Stimulated activated CD8-positive, alpha-beta memory T cell treated with anti-CD3 and anti-CD28 coated beads, Interleukin-7, amount 100 ng/mL, for 4 hours (primary cell): ENCODE measurements at regions not wholly inside any gene's neighbourhood (a gene's known extent, or its start where the extent isn't known, plus 50 kb on each side); places are given as distances from the start of the nearest gene placed in this dataset.
"Not testable (repeated sequence)": the region's sequence is repeated elsewhere in the genome, so short reads cannot be mapped to it uniquely, and the experiment has no call there.

ENCODE experiments used
- DNase-seq, 2 donors: peaks; one replicate each; pipeline ENCODE4 v3.0.0-alpha.2; 2020; ENCODE audit warnings: low read depth in 2 of 2

DNA sequence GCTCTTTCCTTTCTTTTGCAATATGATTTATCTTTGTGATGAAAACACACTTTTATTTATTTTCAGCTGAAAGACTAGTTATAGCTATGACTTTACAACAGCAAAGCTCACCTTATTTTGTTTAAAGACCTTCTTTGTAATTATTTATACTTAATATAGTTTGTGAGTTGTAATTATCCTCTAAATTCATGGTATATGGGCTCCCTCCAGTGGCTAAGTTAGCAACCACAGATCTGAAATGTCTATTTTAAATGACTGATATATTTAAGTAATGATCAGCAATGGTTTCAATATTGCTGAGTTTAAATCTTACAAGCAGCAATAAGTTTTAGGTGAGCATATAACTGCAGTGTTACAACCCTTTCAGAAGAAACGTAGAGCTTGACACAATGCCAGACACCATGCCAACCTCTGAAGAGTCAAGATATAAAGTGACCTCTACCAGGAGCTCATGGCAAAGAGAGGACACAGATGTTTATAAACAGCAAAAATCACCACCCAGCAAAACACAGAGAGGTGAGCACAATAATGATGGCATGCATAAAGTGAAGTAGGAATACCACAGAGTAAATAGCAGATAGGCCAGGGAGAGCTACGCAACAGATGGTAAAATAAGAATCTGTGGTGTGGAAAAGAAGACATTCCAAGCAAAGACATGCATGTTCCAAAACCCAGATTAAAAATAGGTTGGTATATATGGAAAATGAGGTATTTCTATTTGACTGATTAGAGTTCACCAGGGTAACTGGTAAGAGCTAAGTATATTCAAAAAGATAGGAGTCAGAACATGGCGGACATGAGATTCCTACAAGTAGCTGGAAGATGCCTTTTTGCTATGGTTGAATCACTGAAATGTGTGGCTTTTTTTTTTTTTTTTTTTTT is 143.7 kb upstream of the ZNF385D start:
- no peak for DNase-seq

DNA sequence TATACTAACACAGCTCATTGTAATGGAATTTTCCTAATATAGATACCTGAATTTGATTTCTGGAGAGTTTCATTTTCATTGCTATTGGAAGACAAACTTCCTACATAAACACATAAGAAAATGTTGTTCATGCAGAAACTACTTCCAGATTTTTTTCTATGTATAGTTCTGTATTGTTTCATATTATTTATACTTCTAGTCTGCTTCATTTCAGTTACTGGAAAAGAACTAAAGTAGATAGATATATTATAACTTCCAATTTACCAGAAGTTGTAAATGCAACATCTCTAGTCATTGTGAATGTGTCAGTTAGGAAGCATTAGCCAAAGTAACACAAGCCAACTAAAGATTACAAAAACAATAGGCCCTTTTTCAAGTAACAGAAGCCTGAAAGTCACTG is 147.3 kb upstream of the ZNF385D start:
- no peak for DNase-seq

DNA sequence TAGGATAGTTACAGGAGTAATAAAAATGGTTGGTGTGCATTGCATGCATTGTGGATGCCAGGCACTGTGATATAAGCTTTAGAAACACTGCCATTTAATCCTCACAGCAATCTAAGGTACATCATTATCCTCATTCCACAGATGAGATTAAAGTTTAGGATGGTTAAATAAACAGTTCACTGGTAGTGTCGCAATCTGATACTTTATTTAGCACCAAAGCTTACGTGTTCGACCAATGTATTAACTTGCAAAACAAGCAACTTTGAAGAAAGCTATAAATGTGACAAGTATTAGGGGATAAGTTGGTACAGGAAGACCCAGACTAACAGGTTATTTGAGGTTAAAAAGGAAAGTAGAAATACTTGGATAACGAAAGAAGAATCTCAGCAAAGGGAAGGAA is 150.5 kb upstream of the ZNF385D start:
- no peak for DNase-seq

DNA sequence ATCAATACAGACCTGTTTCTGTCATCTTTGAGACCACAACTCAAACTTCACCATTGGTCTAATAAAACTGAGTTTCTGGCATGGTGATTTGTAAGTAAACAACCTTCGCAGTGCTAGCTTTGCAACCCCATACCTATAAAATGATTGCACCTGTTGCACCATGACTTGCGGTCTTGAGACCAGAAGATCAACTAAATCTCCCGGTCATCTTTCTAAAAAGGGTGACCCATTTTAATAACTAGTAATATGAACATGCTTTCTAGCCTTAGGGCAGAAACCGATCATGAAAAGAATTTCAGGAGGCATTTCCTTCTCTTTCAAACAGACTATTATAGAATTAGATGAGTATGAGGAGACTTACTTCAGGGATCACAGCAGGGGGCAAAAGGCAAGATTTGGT is 151.9 kb upstream of the ZNF385D start:
- DNase-seq: no peak

DNA sequence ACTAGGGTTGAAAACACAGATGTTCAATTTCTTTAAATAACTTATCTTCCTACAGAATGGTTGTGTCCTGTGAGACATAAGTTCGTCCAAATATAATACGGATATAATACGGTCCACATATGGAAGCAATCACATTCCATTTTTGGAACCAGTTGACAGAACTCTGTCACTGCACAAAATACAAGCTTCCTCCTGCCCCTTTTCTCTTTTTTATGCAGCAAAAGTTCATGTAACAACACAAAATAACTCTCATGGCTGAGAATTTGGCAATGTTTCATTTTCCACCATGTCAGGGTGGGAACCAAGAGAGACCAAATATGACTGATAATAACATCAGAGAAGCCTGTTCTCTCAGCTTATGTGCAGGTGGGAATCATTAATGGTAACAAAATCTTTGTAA is 158.1 kb upstream of the ZNF385D start:
- no peak for DNase-seq

DNA sequence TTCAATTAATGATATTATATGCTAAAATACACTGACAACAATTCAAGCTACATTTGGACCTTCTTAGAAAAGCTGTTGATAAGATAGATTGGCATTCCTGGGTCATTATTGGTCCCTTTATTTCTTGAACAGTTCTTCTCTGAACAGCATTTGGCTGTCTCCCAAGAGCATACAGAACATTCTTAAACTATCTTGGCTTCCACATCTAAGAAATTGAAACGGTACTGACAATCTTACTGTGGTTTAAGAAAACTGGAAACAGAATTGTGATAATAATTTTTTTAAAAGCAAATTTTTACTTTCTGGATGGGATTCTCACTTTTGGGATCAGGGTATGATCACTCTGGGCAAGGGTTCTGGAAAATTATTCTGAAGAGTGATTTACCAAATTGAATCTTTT is 161.7 kb upstream of the ZNF385D start:
- DNase-seq: no peak

DNA sequence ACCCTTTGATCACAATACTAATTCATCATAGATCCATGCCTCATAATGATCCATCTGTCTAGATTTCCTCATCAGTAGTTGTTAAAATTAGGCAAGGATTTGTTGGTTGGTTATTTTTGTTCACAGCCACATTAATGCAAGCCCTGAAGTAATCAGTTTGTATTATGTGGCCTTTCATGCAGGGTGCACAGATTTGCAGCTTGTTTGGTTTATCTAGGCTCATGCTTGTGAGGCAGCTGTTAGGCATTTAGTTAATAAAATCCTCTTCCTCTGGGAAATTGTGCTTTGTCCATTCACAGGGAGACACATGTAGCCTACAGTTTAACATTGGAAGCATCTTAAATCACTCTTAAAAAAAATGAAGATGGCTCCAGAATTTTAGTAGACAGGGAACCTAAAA is 162.8 kb upstream of the ZNF385D start:
- no peak for DNase-seq

DNA sequence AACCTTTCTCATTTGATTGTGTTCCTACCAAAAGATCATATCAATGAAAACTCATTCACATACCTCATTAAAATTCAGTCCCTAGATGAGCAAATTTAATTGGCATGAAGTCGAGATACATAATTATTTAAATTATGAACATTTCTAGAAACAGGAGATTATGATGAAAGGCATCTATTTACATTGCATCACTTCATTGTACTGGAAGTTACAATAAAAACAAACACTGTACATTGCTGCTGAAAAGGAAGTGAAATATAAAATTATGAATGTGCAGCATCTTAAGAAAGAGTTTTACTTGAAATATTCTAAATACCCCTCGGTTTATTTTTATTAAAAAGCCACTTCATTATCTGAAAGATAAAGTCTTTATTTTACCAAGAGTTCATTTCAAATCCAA is 163.4 kb upstream of the ZNF385D start:
- no peak for DNase-seq

DNA sequence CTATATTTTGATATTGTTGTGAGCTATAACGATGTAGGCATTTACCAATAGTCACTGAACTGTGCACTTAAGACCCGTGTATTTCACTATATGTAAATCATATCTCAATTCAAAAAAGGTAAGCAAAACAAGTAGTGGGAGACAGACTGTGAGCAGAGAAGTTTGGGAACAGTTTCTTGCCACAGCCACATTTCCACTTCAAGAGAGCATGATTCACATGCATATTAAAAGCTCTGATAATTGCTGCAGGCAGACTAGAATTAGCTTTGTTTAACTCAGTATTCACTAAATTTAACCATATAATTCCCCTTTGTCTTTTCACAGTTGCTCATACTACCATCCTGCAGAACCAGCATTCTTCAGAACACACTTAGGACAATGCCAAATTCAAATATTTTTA is 168.4 kb upstream of the ZNF385D start:
- no peak for DNase-seq

DNA sequence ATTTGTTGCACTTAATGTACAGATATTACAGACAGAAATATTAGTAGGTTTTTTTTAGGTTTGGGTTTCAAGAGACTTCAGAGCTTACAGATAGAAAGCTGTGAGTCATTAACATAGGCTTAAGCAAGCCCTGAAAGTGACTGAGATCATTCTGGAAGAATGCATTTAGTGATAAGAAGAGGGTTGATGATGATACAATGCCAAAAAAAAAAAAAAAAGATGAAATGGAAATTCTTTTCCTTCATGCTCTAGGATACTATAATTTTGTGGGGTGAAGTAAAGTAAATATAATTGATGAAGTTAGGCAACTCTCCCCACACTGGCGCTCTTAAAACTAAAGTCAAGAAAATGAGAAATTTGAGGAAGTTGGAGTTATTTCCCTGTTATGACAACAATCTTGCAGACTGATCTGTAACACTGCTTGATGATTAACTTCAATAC is 169.4 kb upstream of the ZNF385D start:
- DNase-seq: no peak

DNA sequence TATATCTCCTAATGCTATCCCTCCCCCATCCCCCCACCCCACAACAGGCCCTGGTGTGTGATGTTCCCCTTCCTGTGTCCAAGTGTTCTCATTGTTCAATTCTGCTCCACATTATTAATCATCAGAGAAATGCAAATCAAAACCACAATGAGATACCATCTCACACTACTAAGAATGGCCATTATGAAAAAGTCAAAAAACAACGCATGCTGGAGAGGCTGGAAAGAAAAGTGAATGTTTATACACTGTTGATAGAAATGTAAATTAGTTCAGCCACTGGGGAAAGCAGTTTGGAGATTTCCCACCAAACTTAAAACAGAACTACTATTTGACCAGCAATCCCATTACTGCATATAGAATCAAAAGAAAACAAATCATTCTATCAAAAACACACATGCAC is 172.1 kb upstream of the ZNF385D start:
- DNase-seq: not testable (repeated sequence)

DNA sequence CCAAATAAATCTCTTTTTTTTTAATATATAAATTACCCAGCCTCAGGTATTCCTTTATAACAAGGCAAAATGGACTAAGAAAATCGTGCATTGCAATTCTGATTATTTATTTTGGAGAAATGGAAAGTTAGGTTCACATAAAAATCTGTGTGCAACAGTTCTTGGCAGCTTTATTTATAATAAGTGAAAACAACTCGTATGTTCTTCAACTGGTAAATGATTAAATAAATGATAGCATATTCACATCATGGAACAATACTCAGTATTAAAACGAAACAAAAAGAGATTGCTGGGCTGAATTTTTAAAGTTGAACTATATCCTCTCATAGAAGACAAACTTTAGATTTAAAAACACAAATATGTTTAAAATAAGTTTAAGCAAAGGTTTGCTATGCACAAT is 176.3 kb upstream of the ZNF385D start:
- no peak for DNase-seq

DNA sequence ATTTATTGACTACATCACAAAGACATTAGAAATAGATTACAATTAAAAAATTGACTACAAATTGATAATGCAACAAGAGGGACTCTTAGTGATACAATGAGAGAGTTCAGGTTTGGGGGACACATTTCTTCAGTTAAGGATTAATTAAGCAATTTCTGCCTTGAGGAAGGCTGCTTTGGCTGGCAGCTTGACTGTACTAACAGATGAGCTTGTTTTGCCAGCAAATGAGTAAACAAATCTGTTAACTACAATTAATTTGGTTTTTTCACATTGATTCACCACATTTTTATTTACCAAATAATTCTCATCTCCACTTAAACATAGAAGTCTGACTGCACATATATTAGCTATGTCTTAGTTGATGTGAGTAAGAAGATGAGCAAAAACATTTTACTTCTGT is 183.6 kb upstream of the ZNF385D start:
- DNase-seq: no peak

DNA sequence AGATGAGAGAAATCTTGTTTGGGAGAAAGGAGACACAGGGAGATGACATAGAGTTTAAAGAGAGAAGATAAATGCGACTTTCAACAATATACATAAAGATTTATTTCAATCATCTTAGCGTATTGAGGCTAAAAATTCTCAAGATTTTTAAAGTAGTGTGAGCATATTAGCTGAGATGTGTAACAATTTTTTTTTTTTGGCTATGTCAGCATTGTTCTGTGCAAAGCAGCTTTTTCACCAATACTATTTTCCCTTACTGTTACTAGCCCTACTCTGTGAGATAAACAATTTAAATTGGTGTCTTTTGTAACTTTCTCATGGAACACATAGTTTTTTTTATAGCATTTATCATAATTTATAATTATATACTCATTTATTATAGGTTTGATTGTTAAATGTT is 185.2 kb upstream of the ZNF385D start:
- no peak for DNase-seq

DNA sequence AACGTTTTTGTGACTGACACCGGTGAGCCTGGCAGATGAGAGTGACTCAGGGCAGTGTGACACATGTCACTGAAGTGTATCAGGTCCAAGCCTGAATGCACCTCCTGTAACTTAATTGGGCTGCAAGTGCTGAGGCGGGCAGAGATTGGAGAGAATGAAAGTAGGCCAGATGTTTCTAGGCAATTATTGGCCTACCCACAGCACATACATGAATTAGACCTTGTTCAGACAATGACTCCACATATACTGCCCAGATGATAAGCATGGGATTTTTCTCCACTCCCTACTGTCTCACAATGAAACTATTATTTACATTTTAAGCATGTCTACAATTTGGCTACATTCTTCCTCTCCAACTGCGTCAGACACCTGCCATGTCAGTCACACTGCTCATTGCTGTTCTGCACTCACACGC is 187.3 kb upstream of the ZNF385D start:
- no peak for DNase-seq

DNA sequence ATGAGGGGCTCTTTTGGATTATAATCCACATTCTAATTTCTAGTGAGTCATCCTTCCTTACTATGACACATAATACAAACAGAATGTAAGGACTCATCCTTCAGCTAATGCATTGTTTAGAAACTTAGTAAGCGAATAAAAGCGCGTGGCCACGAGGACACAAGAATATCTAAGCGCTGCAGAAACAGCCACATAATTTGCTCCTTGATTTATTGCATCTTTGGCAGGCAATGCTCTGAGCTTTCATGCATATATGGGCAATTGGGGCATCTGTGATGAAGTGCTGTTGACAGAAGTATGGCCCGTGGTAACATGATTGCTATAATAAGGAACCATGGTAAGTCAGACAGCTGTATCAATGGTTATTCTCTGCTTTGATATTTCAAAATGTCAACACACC is 191.3 kb upstream of the ZNF385D start:
- no peak for DNase-seq

DNA sequence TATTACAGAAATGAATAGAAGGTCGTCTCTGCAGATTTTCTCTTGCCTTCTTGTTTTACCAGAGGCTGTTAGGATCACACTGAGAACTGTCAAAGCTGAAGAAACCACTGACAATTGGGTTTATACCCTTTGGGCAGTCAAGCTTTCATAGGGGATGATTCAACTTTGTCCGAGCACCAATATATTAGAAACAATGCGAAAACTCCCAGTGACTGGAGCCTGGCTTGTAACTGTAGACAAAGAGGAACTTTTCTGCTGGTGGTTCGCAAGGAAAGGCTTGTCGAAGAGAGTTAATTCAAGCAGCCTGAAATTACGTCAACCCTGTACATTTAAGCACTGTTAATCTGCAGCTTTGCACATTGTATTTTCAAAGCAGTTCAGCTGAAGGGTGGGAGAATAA is 193.2 kb upstream of the ZNF385D start:
- DNase-seq: no peak

DNA sequence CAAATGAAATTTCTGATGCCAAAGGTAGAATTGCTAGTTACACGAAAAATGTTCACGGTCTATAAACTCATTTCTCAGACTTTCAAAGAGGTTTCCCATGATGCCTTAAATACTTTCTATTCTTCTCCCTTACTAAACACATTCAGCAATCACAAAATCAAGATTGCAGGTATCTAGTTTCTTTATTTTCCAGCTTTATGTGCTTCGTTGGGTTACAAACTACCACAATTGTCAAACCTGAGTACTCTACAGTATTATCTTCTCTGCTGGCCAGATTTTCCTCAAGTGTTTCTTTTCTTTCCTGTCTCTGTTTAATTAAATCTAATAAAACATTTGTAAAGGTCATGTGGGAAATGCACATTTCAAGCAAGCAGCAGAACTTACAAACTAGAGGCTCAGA is 201.8 kb upstream of the ZNF385D start:
- no peak for DNase-seq

DNA sequence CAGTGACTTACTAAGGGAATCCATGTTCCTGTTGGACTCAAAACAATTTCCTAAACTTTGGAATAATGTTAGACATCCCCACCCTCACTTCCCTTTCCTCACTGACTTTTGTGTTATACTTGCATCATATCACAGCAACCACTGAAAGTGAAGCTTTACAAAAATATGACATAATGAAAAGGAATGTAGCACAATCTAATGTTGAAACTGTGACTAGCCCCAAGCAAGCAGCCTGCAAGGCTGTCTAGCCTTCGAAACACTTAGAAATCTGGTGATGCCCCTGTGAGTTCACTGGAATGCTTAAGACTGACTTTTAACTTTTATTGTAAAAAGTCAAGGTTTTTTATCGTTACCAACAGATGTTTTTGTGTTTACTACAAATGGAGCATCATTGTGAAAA is 203.7 kb upstream of the ZNF385D start:
- no peak for DNase-seq

DNA sequence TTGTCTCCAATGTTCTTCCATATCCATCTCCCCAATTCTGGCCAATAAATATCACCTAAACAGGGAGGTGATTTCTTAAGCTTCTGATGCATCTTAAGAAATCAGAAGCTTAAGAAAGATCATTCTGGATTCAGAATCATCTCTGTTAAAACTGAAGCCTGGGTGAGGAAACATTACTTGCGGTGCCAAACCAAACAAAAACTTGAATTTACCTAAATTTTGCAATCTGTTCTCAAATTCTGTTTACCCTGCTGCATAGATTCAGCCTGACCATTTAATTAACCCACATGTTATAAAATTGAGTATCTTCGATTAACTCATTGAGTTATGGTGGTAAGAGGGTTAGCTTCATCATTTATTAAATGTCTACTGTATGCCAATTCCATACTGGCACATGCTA is 204.4 kb upstream of the ZNF385D start:
- DNase-seq: no peak

DNA sequence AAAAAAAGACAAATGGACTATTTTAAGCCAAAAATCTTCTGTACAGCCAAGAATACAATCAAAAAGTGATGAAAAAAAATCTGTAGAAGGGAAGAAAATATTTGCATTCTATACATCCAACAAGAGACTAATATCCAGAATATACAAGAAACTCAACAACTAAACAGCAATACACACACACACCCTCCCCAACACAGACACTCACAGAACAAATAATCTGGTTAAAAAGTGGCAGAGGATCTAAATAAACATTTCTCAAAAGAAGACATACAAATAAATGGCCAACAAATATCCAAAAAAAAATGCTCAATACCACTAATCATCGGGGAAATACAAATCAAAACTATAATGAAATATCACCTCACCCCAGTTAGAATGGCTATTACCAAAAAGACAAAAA is 209.0 kb upstream of the ZNF385D start:
- no peak for DNase-seq

DNA sequence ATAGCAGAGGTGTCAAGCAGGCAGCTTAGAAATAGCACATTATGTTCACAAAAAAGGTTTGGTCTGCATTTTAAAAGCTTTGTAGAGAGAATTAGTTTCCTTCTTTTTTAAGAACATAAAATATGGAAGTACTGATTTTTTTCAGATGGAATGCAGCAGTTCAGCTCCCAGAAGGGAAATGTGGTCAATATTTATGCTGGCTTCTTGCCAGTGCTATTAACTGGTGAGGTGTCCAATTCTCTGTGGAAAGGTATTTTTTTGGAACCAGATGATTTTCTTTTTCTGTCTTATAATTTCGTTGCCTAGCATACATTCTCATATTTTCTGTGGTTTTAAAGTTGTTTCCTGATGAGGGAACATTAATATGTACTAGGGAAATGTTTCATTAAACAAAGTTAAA is 211.4 kb upstream of the ZNF385D start:
- no peak for DNase-seq

DNA sequence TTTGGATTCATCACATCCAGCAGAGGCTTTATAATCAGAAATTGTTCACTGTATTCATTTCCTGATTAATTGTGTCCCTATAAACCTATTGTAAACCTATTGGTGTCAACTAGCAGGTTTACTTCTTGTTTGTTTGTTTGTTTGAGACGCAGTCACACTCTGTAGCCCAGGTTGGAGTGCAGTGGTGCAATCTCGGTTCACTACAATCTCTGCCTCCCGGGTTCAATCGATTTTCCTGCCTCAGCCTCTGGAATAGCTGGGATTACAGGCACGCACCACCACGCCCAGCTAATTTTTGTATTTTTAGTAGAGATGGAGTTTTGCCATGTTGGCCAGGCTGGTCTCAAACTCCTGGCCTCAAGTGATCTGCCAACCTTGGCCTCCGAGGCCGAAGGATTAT is 215.4 kb upstream of the ZNF385D start:
- DNase-seq: not testable (repeated sequence)

DNA sequence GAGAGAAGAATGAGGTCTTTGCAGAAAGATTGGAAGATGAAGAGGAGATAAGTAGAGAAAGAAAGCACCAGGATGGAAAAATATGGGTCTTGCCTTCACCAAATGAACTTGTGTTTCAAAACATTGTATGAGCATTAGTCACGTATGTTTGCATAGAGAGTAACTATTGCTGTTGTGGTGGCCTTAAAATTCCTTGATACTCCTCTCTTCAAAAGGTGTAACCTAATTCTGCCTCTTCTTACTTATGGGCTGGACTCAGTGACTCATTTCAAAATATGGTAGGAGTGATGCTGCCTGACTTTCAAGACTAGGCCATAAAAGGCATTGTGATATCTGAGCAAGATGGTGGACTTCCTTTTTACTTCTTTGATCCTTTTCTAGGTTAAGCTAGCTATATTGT is 228.7 kb upstream of the ZNF385D start:
- no peak for DNase-seq
